Ovary (tissue), 3 donors: ENCODE measurements at regions not wholly inside any gene's neighbourhood (a gene's known extent, or its start where the extent isn't known, plus 50 kb on each side); places are given as distances from the start of the nearest gene placed in this dataset.

Experiments used
- CTCF ChIP-seq, 3 donors: fragments of 450-650 bp in 2 of 3; fragments of 200-600 bp in 1 of 3; IDR thresholded peaks; one replicate each; pipeline versions ENCODE4 v1.5.1 to v1.8.0; 2016 to 2022; ENCODE audit warnings: antibody characterized with exemption in 3 of 3, mild to moderate bottlenecking in 1 of 3
- EP300 ChIP-seq: sonication (generic); formaldehyde crosslinking; IDR thresholded peaks from one replicate; pipeline ENCODE4 v1.6.1; 2017; ENCODE audit warnings: antibody characterized with exemption
- POLR2A ChIP-seq: fragments of 450-650 bp; IDR thresholded peaks from one replicate; pipeline ENCODE4 v1.6.1; 2017; ENCODE audit warnings: antibody characterized with exemption, mild to moderate bottlenecking, moderate library complexity
- donor health status: DM: no; HTN: no; CAD: no.

DNA sequence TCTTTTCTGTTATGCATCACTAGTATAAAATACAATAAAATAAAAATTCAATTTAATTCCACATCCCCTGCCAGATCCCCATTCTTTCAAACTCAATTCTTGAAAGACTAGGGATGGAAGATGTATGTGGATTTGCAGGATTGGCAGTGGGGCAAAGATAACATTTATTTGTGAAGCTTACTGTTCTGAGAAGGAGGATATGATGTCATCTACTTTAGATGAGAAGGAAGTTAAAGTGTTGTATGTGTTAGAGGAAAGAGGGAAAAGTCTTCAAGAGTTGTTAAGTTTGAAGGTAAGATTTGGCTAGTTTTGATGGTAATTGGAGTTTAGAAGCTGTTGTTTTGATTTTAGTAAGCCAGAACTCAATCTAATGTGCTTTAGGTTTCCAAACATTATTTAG is 845.1 kb upstream of the NR2F2 start:
- TF ChIP-seq CTCF (IDR thresholded peaks at IDR 0.05) (no peak), POLR2A (no peak), EP300 (no peak)
